ENCODE measurements at regions not wholly inside any gene's neighbourhood (a gene's known extent, or its start where the extent isn't known, plus 50 kb on each side); places are given as distances from the start of the nearest gene placed in this dataset.
"Not testable (repeated sequence)": the region's sequence is repeated elsewhere in the genome, so short reads cannot be mapped to it uniquely, and the experiment has no call there.

DNA sequence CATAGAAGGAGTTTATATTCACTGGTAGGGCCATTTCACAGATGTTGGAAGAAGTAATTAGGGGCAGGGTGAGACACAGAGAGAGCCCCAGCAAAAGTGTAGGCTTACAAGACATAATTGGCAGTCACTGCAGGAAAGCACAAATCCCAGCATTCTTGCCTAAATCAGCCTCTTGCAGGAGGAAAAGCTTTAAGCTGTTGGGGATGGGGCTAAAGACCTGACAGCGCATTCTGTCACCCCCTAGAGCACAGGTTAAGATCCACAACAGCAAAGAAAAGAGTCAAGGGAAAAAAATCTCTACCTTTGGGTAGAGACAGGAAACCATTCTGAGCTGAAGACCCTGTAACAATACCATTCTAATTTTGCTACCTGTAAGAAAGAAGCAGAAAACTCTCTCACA lies 409.0 kb downstream of the DAD1 start:
- in situ Hi-C loops (cut with MboI; ENCODE audit: low sequenced_read_pairs) = no loop called here

DNA sequence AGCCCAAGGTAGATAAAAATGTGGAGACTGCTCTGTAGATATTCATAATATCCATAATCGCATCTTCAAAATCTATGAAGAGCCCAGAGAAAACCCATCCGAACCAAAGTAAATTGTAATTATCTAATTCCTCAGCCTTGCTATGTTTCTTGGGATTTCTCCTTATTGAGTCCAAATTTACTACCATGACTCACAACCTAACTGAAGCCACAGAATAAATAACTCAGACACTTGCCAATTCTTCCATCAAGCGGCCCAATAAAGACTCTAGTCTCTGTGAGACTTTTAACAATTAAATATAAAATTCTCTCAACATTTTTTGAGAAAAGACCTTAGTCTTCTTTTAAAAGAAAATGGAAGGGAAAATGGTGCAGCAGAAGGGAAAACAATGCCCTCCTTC lies 409.8 kb downstream of the DAD1 start:
- in situ Hi-C loops (cut with MboI; ENCODE audit: low sequenced_read_pairs) = no loop called here

- in situ Hi-C loops (cut with MboI; ENCODE audit: low sequenced_read_pairs) = no loop called here
These were observed 410.6 kb downstream of the DAD1 start for GRCh38 chr14:22178333-22178839.

GRCh38 chr14:22177870-22178269 lies 411.2 kb downstream of the DAD1 start:
- in situ Hi-C loops (cut with MboI; ENCODE audit: low sequenced_read_pairs) = no loop called here

GRCh38 chr14:22176957-22177356 lies 412.1 kb downstream of the DAD1 start:
- in situ Hi-C loops (cut with MboI; ENCODE audit: low sequenced_read_pairs) = no loop called here

- in situ Hi-C loops (cut with MboI; ENCODE audit: low sequenced_read_pairs) = not testable (repeated sequence)
These were observed 413.8 kb downstream of the DAD1 start for GRCh38 chr14:22175278-22175558.

- in situ Hi-C loops (cut with MboI; ENCODE audit: low sequenced_read_pairs) = no loop called here
These were observed 414.4 kb downstream of the DAD1 start for GRCh38 chr14:22174412-22175277.

- in situ Hi-C loops (cut with MboI; ENCODE audit: low sequenced_read_pairs) = no loop called here
These were observed 420.7 kb downstream of the DAD1 start for GRCh38 chr14:22168092-22168955.

DNA sequence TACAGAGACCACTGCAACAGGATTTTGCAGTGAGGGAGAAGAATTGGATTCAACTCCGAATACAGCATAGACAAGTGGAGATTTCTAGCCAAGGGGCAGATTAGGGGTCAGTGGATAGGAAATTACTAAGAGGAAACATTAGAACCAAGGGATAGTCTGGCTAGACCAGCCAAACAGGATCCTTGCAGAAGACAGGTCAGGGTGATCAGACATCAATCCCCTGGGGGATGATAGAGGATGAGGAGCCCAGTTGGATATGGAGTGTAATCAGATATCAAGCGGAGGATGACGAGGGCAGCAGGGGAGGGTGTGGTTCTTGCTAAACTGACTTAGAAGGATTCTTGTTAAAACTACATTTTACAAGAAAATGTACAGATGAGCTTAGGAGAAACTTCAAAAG lies 424.4 kb downstream of the DAD1 start:
- in situ Hi-C loops (cut with MboI; ENCODE audit: low sequenced_read_pairs) = no loop called here

GRCh38 chr14:22163051-22163450 lies 426.0 kb downstream of the DAD1 start:
- in situ Hi-C loops (cut with MboI; ENCODE audit: low sequenced_read_pairs) = no loop called here

DNA sequence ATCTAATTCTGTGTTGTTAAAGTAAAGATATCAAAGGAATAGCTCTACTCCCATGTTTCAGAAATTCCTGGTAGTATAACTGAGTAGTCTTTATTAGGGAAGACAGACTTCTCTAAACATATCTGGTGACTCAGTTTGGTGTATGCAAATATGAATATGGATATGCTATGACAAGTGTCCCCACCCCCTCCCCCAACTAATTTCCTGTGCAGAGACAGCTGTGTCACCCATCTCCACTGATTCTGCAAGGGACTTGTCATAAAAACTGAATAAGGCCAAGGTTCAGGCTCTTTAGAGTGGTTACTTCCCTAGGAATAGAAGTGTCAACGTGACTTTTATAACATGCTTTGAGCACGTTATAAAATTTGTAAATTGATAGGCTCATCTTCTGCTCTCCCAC lies 429.1 kb downstream of the DAD1 start:
- in situ Hi-C loops (cut with MboI; ENCODE audit: low sequenced_read_pairs) = no loop called here

- in situ Hi-C loops (cut with MboI; ENCODE audit: low sequenced_read_pairs) = no loop called here
These were observed 429.9 kb downstream of the DAD1 start for GRCh38 chr14:22159099-22159498.

DNA sequence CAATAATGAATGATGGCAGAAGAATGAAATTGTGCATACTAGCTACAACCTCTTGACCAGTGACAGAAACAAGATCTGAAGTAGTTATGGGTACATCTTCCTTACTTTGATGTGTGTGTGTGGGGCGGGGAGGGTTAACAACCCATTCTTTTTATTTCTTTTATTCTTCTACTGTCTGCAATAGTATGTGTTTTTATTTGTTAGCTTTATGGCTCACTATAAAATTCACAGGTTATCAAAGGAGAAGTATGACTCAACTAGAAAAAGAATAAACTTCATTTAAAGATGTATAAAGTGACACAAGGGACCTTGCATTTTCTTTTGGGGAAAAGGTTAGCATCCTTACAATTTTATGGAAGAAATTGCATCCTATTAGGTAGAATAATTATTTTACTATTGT lies 430.5 kb downstream of the DAD1 start:
- in situ Hi-C loops (cut with MboI; ENCODE audit: low sequenced_read_pairs) = no loop called here

DNA sequence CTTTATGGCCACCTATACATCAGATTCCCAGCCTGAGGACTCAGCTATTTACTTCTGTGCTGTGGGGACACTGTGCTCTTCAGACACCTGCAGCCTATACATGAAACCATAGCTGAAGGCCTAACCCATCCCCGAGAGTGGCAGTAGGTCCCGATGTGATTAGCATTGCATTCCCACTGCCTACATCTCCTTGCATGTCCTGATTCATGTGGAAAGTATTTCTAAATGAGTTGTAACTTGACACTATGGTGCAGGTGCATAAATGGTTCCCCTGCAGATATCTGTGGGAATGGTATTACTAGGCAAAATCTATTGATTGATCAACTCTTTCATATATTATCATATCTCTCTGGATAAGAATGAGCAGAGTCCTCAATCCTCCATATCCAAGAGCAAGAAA lies 433.5 kb downstream of the DAD1 start:
- in situ Hi-C loops (cut with MboI; ENCODE audit: low sequenced_read_pairs) = no loop called here

- in situ Hi-C loops (cut with MboI; ENCODE audit: low sequenced_read_pairs) = no loop called here
These were observed 436.1 kb downstream of the DAD1 start for GRCh38 chr14:22152903-22153302.

GRCh38 chr14:22152161-22152870 lies 436.7 kb downstream of the DAD1 start:
- in situ Hi-C loops (cut with MboI; ENCODE audit: low sequenced_read_pairs) = no loop called here

GRCh38 chr14:22151121-22151520 lies 437.9 kb downstream of the DAD1 start:
- in situ Hi-C loops (cut with MboI; ENCODE audit: low sequenced_read_pairs) = no loop called here

DNA sequence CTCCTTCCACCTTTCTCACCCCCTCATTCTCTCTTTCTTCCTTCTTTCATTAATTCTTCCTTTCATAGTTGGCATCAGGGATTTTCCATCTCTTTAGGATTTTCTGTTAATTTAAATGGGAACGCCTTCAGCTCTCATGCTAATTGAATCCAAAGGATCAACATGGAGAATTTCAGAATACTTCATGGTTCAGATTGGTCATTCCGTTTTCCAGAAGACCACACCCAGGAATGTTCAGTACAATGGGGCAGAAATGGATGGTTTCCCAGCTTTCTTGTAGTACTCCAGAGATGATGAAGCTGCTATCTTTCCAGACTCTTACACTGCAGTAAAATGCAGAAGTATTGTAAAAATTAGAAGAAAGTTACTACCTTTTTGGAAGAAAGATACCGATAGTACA lies 440.0 kb downstream of the DAD1 start:
- in situ Hi-C loops (cut with MboI; ENCODE audit: low sequenced_read_pairs) = no loop called here

- in situ Hi-C loops (cut with MboI; ENCODE audit: low sequenced_read_pairs) = no loop called here
These were observed 441.3 kb downstream of the DAD1 start for GRCh38 chr14:22147716-22148115.

- in situ Hi-C loops (cut with MboI; ENCODE audit: low sequenced_read_pairs) = no loop called here
These were observed 445.7 kb downstream of the DAD1 start for GRCh38 chr14:22143363-22143762.

GRCh38 chr14:22140633-22141032 lies 448.4 kb downstream of the DAD1 start:
- in situ Hi-C loops (cut with MboI; ENCODE audit: low sequenced_read_pairs) = no loop called here
